GM04504 (cell line): ENCODE measurements at regions not wholly inside any gene's neighbourhood (a gene's known extent, or its start where the extent isn't known, plus 50 kb on each side); places are given as distances from the start of the nearest gene placed in this dataset.
"Not testable (repeated sequence)": the region's sequence is repeated elsewhere in the genome, so short reads cannot be mapped to it uniquely, and the experiment has no call there.

ENCODE experiments used
- DNase-seq: peaks from one replicate; pipeline ENCODE4 v3.0.0-alpha.2; 2012; ENCODE audit warnings: low read depth

DNA sequence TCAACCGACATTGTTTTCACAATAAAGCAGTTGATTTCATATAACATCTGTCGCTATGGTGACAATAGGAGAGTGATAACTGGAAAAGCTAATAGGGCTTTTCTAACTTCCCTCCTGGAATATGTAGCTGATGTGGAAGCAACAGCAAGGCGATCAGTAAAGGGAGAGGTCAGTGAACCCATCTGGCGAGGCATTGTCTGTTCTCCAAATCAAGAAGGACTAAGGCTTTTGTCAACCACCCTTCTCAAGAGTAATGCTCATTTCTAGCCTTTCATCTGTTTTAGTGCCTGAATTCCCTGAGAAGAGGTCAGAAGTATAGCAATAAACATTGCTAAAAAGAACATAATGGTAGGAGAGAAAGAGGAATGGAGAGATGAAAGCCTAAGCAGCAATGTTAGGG is 201.3 kb downstream of the AKAP7 start:
- no peak for DNase-seq

DNA sequence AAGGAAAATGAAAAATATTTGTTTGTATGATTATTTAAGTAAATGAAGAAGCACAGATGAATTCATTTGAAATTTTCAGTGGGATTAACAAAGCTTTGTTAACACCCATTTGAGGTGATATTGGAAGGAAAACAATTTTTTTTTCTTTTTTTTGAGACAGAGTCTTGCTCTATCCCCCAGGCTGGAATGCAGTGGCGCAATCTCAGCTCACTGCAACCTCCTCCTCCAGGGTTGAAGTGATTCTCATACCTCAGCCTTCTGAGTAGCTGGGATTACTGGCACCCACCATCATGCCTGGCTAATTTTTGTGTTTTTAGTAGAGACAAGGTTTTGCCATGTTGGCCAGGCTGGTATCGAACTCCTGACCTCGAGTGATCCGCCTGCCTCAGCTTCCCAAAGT is 211.6 kb downstream of the AKAP7 start:
- DNase-seq = not testable (repeated sequence)

DNA sequence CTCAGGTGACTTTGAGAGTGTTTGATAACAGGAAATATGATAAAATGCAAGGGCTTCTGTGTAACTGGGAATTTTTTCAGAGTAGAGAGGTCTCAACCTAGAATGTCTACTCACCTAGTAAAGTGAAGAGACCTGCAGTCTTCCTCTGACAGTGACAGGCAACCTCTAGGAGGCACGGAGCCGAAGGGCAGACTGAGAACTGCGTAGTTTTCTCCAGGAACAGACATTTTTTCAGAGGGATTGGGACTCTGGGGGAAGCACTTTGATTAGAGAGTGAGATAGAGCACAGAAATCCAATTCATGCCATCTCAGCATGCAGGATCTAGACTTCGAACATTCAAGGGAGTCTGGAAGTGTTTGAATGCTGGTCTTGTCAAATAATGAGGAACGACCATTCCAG is 213.3 kb downstream of the AKAP7 start:
- DNase-seq = no peak

DNA sequence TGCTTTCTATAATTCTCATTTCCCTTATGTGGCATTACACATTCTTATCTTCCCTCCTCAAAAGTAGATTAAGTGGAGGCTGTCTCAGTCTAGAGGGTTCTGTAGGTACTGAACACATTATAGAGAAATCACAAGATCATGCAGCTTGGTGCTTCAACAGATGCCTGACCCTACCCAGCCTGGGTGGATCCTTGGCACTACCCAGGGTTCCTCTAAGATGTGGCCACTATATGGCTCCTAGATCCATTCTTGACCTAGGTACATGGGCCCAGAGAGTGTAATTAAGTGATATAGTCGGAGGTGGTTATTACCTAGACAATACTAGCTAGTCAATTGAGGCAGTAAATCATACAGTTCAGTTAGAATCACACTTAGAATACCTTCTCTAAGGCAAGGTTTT is 213.9 kb downstream of the AKAP7 start:
- DNase-seq = no peak

DNA sequence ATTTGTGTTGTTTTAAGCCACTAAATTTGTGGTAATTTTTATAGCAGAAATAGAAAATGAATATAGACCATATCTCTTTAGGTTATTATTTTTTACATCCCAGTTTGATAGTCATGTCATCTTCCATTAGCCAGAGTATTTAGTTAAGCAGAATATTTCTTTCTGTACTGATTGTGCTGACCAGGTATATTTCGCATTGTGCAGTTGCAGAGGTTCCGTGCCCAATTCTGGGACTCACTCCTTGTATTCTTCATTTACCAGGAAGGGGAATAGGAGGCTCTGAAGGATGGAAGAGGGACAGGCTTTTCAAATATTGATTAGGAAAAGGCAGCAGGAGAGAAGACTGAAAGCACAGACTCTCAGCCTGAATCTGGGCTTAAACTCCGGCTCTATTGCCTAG is 217.8 kb downstream of the AKAP7 start:
- DNase-seq = no peak

DNA sequence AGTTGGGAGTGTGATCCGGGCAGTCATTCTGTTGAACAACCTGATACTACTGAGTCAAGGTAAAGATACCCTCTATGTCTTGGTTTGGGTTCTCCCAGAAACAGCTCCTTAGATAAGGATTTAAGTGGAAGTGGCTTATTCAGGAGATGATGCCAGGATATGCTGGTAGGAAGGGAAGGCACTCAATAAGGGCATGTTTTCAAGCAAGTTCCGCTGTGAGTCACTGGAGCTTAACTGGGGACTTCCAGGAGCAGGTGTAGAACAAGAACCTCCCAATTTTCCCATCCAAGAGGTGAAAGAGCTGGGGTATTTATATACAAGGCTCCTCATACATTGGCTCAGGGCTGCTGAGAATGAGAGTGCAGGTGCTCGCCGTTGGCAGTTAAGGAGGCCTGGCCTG is 218.6 kb downstream of the AKAP7 start:
- DNase-seq = no peak

DNA sequence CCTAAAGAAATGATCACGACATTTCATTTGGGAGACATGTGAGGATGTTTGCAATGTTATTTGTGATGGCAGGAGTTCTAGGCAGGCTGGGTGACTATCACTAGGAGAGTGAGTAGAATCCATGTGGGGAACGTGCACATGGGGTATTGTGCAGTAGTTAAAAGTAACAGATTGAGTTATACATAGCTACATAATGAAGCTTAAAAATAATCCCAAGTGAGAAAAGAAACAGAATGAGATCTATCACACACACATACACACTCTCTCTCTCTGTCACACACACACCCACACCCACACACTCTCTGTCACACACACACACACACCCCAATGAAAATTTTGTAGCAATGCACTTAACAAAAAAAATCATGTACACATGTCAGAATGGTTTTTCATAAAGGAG is 218.7 kb upstream of the ARG1 start:
- DNase-seq = no peak

DNA sequence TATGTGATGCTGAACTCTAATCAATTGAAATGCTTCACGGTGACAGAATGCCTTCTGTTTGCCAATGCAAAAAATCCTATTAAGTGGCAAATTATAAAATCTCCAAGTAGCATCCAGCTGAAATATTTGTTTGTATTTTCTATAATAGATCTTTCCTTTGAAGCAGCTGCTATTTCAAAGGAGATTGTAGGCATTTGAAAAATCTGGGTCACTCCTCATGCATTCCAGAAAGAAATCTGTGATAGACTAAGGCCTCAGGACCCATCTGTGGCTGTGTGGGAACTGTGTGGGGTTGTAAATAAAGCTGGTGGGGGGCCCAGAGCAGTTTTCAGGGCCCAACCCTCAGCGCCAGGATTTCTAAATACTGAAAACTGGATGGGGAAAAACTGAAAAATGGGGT is 216.9 kb upstream of the ARG1 start:
- no peak for DNase-seq

DNA sequence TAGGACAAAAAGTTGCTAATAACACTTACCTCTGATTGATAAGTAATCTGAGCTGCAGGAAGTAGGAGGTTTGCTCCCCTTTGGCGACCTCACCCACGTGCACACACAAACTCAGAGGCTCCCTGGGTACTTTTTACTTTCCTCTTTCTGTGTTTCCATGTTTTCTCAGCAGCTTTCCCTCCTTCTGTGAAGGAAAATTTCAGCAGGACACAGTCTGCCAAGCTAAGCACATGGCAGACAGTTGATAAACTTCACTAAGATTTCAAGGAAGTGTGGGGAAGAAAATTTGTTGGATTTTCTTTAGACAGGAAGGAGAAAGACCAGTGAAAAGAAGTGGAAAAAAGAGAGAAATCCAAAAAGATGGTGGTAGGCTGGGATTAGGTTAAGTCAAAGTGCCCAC is 215.5 kb upstream of the ARG1 start:
- DNase-seq = no peak

DNA sequence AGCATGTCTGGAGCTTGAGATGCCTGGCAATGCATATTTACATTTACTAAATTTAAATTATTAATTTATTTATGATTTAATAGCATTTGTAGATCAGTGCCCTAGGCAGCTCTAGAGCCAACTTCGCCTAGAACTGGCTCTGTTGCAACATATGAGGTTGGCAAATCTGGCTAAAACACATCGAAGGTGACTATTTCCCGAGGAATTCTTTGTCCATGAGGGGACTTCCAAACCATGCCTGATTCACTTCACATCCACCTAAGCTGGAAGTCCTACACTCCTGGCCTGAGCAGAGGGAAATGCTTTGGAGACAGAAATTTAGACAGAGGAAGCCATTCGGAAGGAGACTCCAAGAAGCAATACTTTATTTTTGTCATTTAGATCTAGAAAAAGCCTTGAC is 211.0 kb upstream of the ARG1 start:
- DNase-seq = no peak

DNA sequence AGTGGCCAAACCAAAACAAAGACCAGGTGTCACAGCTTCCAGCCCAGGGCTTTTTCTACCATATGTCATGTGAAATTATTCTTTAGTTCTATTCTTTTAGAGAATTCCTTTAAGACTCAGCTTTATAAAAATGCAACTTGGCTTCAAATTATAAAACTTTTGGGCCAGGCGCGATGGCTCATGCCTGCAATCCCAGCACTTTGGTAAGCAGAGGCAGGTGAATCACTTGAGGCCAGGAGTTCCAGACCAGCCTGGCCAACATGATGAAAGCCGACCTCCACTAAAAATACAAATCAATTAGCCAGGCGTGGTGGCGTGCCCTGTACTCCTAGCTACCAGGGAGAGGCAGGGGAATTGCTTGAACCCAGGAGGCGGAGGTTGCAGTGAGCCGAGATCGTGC is 210.3 kb upstream of the ARG1 start:
- DNase-seq = no peak

DNA sequence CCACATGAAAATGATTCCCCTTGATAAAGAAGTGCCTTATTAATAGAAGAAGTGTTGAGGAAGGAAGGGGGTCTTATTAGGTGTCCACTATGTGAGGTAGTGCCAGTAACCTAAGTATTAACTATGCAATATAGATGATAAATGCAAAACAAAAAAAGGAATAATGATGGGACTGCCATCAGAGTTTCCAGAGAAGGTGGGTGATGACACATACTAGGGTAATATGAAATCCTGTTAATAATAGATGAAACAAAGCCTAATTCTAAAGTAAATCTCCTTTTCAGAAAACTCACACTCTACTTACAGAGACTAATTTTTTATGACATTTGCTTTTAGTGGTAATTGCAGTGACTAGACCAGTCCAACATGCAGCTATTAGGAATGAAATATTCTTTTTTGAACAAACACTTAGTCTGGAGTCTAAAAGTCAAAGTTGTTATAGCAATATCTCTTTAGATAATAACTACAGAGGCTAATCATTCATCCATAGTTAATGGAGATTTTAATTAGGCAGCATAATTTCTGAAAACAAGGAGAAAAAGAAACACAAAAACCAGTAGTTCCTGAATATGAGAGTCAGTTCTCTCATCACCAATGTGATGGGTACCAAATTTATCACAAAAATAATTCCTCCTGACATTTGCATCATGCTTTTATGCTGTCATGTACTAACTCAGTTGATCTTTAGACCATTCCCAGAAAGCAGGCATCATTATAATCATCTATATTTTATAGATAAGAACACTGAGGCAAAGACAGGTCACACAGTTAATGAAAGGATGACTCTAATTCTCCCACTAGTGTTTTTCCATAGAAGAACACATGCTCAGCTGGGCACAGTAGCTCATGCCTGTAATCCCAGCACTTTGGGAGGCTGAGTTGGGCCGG is 208.8 kb upstream of the ARG1 start:
- no peak for DNase-seq

DNA sequence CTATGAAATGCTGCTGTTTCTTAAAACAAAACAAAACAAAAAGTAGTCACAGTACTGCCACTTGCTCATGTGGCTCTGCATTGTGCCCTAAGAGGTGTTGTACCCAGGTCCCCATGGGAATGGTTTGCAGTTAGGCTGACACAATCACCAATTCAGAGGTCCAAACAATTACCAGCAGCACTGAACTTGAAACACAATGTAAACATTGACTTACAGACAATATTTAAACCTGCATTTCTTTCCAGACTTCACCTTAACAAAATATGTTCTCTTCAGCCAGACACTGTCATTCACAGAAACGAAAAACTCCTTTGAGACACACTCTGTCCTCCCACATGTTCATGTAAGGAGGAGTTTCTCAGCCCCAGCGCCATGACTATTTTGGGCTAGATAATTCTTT is 206.8 kb upstream of the ARG1 start:
- DNase-seq = no peak

DNA sequence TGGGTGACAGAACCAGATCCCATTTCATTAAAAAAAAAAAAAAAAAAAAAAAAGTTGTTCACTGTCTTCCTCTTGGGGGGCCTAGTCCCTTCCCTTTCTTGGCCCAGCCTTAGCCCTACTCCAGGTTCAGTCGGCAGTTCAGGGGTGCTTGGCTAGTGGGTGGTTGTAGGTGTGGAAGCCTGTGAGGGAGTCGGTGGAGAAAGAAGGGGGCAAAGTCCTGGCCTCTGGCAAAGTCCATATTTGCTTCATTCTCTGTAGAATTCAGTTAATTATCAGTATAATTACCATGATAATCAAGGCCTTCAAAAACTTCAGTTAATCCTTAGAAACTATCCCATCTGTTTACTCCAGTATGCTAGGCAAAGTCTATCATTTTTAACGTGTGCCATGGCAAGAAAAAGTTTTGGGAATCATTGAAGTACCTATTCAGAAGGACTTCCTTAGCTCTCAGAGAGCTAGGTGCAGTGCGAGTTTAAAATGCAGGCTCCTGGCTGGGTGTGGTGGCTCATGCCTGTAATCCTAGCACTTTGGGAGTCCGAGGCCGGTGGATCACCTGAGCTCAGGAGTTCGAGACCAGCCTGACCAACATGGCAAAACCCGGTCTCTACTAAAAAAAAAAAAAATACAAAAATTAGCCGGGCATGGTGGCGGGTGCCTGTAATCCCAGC is 205.7 kb upstream of the ARG1 start:
- no peak for DNase-seq

DNA sequence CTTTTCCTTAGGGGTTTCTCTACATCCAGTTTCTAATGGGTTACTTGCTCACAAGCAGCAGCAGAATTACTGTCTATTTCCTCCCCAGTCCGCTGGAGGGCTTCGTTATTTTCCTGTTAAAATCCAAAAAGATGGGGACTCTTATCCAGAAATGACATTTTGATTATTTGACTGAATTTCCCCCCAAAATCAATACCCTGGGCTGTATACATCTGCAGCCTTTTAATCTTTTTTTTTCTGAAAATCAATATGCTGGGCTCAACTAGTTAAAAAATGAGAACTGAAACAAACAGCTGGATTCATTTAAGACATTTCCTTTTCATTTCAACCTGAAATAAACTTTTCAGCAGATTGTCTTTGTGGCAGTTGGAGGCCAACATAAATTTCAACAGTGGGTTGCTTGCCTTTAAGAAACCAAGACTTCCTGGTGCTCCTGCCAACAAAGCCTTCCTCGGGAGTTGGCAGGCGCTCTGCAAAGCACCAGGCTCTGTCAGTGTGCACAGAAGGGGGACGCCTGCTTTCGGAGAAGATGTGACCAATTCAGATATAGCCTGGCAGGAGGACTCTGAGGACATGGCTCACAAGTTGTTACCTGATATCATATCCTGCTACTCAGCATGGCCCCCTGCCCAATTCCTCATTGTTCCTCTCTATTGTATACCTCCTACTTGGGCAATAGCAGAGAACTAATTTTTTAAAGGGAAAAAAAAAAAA is 204.7 kb upstream of the ARG1 start:
- peak; percentile 25 for DNase-seq

DNA sequence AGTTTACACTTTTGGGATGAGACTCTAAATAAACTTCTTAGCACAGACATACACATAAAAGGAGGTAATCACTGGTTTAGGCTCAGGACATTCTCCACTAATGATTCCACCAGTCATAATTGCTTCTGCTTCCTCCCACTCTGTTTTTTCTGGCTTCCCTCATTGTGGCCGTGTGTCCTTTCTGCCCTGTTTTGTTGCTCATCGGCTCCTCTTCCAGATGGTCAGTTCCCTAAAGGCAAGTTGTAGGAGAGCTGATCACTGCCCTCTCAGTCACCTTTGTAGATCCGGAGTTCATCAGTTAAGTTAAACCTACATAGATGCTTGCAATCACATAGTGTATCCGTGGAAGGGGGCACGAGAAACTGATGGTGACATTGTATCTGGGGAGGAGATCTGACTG is 200.5 kb upstream of the ARG1 start:
- DNase-seq = peak; percentile 21

DNA sequence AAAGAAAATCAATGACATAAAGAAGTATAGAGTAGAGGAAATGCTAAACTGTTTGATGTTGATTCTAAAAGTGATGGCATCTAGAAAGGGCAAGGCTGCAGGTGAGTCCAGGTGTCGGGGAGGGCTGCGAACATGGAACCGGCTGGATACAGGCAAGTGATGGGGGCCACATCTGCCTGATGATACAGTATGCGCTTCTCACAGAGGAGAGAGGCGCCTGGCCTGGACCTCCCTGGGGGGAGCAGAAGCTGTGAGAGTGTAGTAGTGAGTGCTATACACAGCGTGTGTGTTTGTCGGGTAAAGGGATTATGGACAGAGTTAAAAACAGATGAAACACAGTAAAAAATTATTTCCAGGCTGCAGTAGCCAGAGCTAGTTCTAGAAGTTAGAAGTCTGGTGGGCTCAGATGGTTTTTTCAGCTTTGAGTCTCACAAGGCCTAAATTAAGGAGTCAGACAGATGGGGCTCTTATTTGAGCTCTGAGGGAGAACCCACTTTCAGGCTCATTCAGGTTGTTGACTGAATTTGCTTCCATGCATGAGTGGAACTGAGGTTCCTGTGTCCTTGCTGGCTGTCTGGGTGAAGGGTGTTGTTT is 195.8 kb upstream of the ARG1 start:
- DNase-seq = no peak

DNA sequence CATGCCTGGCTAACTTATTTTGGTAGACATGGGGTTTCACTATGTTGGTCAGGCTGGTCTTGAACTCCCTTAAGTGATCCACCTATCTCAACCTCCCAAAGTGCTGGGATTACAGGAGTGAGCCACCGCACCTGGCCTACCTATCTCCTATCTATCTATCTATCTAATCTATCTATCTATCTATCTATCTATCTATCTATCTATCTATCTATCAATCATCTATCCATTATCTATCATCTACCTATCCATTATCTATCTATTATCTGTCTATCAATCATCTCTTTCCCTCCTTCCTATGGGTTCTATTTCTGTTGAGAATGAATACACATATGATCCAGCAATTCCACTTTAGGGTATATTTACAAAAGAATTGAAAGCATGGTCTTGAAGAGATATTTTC is 194.2 kb upstream of the ARG1 start:
- DNase-seq = no peak

DNA sequence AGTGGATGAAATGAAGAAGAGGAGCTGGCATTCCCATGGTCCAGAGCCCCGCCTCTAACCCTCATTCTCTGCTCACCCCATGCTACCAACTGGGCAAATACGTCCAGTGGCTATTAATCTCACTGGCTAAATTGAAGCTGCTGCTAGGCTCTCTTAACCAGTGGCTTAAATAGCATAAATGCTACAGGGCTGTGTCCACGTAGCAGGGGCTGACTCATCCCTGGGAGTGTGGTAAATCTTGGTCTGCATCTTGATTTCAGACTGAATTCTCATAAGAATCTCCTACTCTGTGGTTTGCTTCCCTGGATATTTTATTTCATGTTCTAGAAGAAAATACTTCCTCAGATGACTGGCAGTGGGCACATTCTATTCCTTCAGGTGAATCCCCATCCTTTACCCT is 193.1 kb upstream of the ARG1 start:
- peak; percentile 63 for DNase-seq

DNA sequence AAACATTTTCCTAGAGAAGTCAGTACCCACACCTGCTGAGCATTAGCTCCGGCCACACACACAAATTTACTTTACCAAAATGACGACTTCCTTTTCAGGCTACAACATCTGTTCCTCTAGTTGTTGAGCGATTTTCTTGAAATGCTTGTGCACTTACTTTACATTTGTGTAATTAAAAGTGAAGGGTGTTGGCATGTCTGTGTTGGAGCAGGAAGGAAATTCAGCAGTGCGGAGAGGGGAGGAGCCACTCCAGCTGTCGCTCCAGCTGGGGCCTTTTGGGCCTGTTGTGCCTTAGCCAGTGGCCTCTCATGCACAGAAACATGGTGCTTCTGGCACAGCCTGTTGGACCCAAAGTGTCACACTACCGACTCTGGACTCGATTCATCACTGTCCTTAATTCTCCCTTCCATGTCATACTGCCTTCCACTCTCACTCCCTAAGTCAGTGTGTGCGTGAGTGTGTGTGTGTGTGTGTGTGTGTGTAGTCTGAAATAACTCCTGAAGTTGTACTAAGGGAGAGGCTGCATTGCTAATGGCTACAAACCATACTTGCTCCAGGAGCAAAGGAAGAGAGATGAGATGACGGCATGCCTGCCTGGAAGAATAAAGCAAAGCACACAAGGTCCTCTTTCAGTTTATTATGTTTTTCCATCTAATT is 191.8 kb upstream of the ARG1 start:
- DNase-seq = no peak

DNA sequence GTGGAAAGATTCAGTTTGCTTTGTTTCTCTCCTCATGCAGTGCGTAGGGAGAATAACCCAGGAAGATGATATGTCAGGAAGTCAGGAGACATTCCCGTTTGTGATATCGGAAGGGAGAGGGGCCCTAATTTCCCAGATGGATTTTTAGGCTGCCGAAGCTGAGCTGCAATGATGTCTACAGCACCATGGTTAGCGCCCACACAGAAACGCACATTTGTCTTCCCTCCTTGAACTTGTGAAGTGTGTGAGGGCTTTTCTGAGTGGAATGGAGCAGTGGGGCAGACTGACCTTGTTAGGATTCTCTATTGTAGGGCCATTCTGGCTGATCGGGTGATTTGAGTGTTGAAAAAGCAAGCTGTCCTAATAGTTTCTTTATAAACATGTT is 191.3 kb upstream of the ARG1 start:
- no peak for DNase-seq

DNA sequence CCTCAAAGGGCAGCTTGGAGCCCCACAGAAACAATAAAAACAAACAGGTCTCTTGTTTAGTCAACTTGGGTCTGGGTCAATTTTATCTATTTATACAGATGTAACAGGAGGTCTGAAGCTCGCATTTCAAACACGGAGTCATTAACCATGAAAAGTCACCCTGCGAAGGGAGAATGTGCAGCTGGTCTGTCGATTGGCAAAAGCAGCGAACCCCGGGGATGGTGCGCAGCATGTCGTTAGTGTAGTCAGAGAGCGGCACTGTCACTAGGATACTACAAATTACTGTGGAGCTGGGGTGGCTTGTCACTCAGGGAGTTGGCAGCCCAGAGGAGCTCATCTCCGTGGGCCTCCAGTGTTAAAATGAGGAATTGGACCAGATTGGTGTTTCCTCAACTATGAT is 190.4 kb upstream of the ARG1 start:
- DNase-seq = no peak
